H1 (cell line): ENCODE measurements at regions not wholly inside any gene's neighbourhood (a gene's known extent, or its start where the extent isn't known, plus 50 kb on each side); places are given as distances from the start of the nearest gene placed in this dataset.

Experiments used
- ATF2 ChIP-seq: IDR thresholded peaks from 2 replicates; pipeline ENCODE4 v1.6.1; 2012; ENCODE audit warnings: low read length, inconsistent platforms
- CTCF ChIP-seq, 3 experiments: IDR thresholded peaks; 1 replicate in 2 of 3; 2 replicates in 1 of 3; pipeline versions ENCODE4 v1.5.1 to v1.6.1; 2011; ENCODE audit warnings: low read length in 3 of 3, mild to moderate bottlenecking in 3 of 3, inconsistent platforms in 2 of 3, low read depth in 1 of 3, moderate library complexity in 1 of 3; ENCODE audit not compliant: insufficient read depth in 1 of 3; ENCODE audit errors: control extremely low read depth in 1 of 3
- EGR1 ChIP-seq: IDR thresholded peaks from 2 replicates; pipeline ENCODE4 v1.6.1; 2011; ENCODE audit warnings: low read depth, low read length, borderline replicate concordance
- EP300 ChIP-seq, 2 experiments: IDR thresholded peaks; 1 replicate in 1 of 2; 2 replicates in 1 of 2; pipeline ENCODE4 v1.6.1; 2011 to 2012; ENCODE audit warnings: low read depth in 2 of 2, low read length in 2 of 2, mild to moderate bottlenecking in 2 of 2, borderline replicate concordance in 1 of 2, inconsistent platforms in 1 of 2, moderate library complexity in 1 of 2
- EZH2 ChIP-seq: fragments of 200-600 bp; sonication (generic); IDR thresholded peaks from 2 replicates; pipeline ENCODE4 v1.7.1; 2012; ENCODE audit warnings: low read depth, mild to moderate bottlenecking, moderate library complexity, low read length, inconsistent platforms; ENCODE audit not compliant: severe bottlenecking
- POLR2A ChIP-seq, 2 experiments: IDR thresholded peaks; 1 replicate in 1 of 2; 2 replicates in 1 of 2; pipeline ENCODE4 v1.6.1; 2011; ENCODE audit warnings: low read depth in 2 of 2, low read length in 2 of 2, mild to moderate bottlenecking in 2 of 2; ENCODE audit errors: control extremely low read depth in 1 of 2
- POLR2AphosphoS5 ChIP-seq: IDR thresholded peaks from 2 replicates; pipeline ENCODE4 v1.6.1; 2011; ENCODE audit warnings: low read depth, low read length
- RAD21 ChIP-seq, 2 experiments: IDR thresholded peaks in 1 of 2; conservative IDR thresholded peaks in 1 of 2; 2 replicates each; pipeline ENCODE4 v1.6.1; 2011; ENCODE audit warnings: low read depth in 2 of 2, low read length in 2 of 2, improper control_type of control experiment in 1 of 2, inconsistent platforms in 1 of 2, mild to moderate bottlenecking in 1 of 2, moderate library complexity in 1 of 2
- SIX5 ChIP-seq: IDR thresholded peaks from 2 replicates; pipeline ENCODE4 v1.6.1; 2011; ENCODE audit warnings: mild to moderate bottlenecking, low read depth, low read length
- TEAD4 ChIP-seq: IDR thresholded peaks from 2 replicates; pipeline ENCODE4 v1.6.1; 2012; ENCODE audit warnings: low read depth, low read length, inconsistent platforms, mixed read lengths

- no peak for TF ChIP-seq CTCF (IDR thresholded peaks at IDR 0.05; ENCODE audit: control extremely low read depth in 1 of 3, insufficient read depth in 1 of 3, low read depth in 1 of 3, low read length in 3 of 3)
- TF ChIP-seq POLR2AphosphoS5 = no peak
- peak; percentile 15 to 37; a peak in 2 of 4 replicates for TF ChIP-seq RAD21 (IDR thresholded peaks at IDR 0.05 in 1 of 2, conservative IDR thresholded peaks at IDR 0.05 in 1 of 2; ENCODE audit: low read depth in 2 of 2, low read length in 2 of 2)
- no peak for TF ChIP-seq POLR2A (IDR thresholded peaks at IDR 0.05; ENCODE audit: control extremely low read depth in 1 of 2, low read depth in 2 of 2, low read length in 2 of 2)
- no peak for TF ChIP-seq TEAD4
- TF ChIP-seq EP300 (IDR thresholded peaks at IDR 0.05; ENCODE audit: borderline replicate concordance in 1 of 2, low read depth in 2 of 2, low read length in 2 of 2) = no peak
- no peak for TF ChIP-seq SIX5
- no peak for TF ChIP-seq EGR1
- no peak for TF ChIP-seq ATF2
- TF ChIP-seq EZH2 = no peak
These were observed 88.3 kb upstream of the ATP2B1 start for GRCh38 chr12:89796798-89797382.
